Parathyroid adenoma (tissue), 2 donors: ENCODE measurements at regions not wholly inside any gene's neighbourhood (a gene's known extent, or its start where the extent isn't known, plus 50 kb on each side); places are given as distances from the start of the nearest gene placed in this dataset.

Source experiments
- H2AFZ ChIP-seq: fragments of 300-600 bp; sonication (generic); one replicate; pipeline ENCODE4 v1.7.0; 2017; ENCODE audit warnings: antibody characterized with exemption, mild to moderate bottlenecking
- H3K27ac ChIP-seq: fragments of 300-600 bp; sonication (generic); one replicate; pipeline ENCODE4 v1.7.0; 2017
- H3K27me3 ChIP-seq: fragments of 300-600 bp; sonication (generic); one replicate; pipeline ENCODE4 v1.7.0; 2017; ENCODE audit warnings: low read length; ENCODE audit not compliant: control insufficient read depth, insufficient read depth
- H3K36me3 ChIP-seq: fragments of 300-600 bp; sonication (generic); one replicate; pipeline ENCODE4 v1.7.0; 2017; ENCODE audit warnings: low read length; ENCODE audit not compliant: control insufficient read depth, insufficient read depth
- H3K4me1 ChIP-seq: fragments of 300-600 bp; sonication (generic); one replicate; pipeline ENCODE4 v1.7.0; 2017; ENCODE audit warnings: control low read depth
- H3K4me2 ChIP-seq: fragments of 300-600 bp; sonication (generic); one replicate; pipeline ENCODE4 v1.7.0; 2017; ENCODE audit warnings: low read length
- H3K4me3 ChIP-seq: fragments of 300-600 bp; sonication (generic); one replicate; pipeline ENCODE4 v1.7.0; 2017; ENCODE audit warnings: low read depth, low read length
- H3K79me2 ChIP-seq: fragments of 300-600 bp; sonication (generic); one replicate; pipeline ENCODE4 v1.7.0; 2017; ENCODE audit warnings: control low read depth
- H3K9ac ChIP-seq: fragments of 300-600 bp; sonication (generic); one replicate; pipeline ENCODE4 v1.7.0; 2017; ENCODE audit warnings: mild to moderate bottlenecking
- H3K9me3 ChIP-seq: fragments of 300-600 bp; sonication (generic); one replicate; pipeline ENCODE4 v1.7.0; 2017; ENCODE audit warnings: low read length; ENCODE audit not compliant: control insufficient read depth
- TF ChIP-seq, protein P1 (sequence below): fragments of 300-600 bp; sonication (generic); IDR thresholded peaks from one replicate; pipeline ENCODE4 v1.7.0; 2017; ENCODE audit warnings: antibody characterized with exemption, mild to moderate bottlenecking
- donor health status: primary hyperparathyroidism.

DNA sequence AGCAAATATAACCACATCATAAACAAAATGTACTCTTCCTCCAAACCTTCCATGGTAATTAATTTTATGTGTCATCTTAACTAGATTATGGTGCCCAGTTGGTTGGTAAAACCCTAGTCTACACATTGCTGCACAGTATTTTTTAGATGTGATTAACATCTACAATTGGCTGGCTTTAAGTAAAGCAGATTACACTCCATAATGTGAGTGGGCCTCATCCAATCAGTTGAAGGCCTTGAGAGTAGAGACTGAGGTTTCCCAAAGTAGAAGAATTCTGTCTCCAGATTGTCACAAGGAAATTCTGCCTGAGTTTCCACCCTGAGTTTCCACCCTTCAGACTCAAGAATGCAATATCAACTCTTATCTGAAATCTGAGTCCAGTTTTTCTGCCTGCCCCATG is 128.4 kb upstream of the USP25 start:
- Histone ChIP-seq H2AFZ (no peak overlapping the region), H3K4me2 (no peak overlapping the region), H3K4me3 (no peak overlapping the region), H3K27ac (no peak overlapping the region), H3K79me2 (no peaks in the 10 kb centered on the region), H3K9me3 (no peaks in the 10 kb centered on the region), H3K9ac (no peak overlapping the region), H3K4me1 (no peaks in the 10 kb centered on the region), H3K36me3 (no peaks in the 10 kb centered on the region), H3K27me3 (no peaks in the 10 kb centered on the region)
- TF ChIP-seq, protein P1, sequence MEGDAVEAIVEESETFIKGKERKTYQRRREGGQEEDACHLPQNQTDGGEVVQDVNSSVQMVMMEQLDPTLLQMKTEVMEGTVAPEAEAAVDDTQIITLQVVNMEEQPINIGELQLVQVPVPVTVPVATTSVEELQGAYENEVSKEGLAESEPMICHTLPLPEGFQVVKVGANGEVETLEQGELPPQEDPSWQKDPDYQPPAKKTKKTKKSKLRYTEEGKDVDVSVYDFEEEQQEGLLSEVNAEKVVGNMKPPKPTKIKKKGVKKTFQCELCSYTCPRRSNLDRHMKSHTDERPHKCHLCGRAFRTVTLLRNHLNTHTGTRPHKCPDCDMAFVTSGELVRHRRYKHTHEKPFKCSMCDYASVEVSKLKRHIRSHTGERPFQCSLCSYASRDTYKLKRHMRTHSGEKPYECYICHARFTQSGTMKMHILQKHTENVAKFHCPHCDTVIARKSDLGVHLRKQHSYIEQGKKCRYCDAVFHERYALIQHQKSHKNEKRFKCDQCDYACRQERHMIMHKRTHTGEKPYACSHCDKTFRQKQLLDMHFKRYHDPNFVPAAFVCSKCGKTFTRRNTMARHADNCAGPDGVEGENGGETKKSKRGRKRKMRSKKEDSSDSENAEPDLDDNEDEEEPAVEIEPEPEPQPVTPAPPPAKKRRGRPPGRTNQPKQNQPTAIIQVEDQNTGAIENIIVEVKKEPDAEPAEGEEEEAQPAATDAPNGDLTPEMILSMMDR: no peak

GRCh38 chr21:15604413-15604812 is 125.4 kb upstream of the USP25 start:
- no peaks in the 10 kb centered on the region for H3K4me1 ChIP-seq
- TF ChIP-seq, protein P1: no peak
- H3K4me2 ChIP-seq: no peak overlapping the region
- H3K27ac ChIP-seq: no peak overlapping the region
- no peaks in the 10 kb centered on the region for H3K79me2 ChIP-seq
- H2AFZ ChIP-seq: no peak overlapping the region
- H3K9ac ChIP-seq: no peak overlapping the region
- no peaks in the 10 kb centered on the region for H3K27me3 ChIP-seq
- H3K4me3 ChIP-seq: no peak overlapping the region
- no peaks in the 10 kb centered on the region for H3K9me3 ChIP-seq
- no peaks in the 10 kb centered on the region for H3K36me3 ChIP-seq

DNA sequence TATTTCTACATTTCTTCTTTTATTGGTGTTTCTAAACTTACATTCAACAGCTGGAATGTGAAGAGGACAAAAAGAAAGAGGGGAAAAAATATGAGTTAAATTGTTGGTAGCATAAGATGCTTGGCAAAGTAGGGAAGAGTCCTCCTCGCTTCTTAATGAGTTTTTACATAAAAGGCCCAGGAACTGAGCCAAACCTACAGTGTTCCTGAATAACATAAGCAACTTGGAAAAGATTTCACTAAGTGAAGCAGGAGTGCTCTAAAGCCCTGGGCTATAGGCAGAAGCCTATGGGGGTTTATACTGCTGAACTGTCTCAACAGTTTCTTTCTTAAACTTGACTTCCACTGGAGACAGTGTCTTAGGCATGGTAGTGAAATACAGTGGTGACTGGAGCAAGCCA is 115.0 kb upstream of the USP25 start:
- Histone ChIP-seq H3K79me2 (no peaks in the 10 kb centered on the region), H3K9ac (no peak overlapping the region), H3K4me2 (no peak overlapping the region), H3K36me3 (no peaks in the 10 kb centered on the region), H3K27me3 (no peaks in the 10 kb centered on the region), H3K9me3 (no peaks in the 10 kb centered on the region), H3K4me1 (no peaks in the 10 kb centered on the region), H2AFZ (no peak overlapping the region), H3K27ac (no peak overlapping the region), H3K4me3 (no peak overlapping the region)
- TF ChIP-seq, protein P1: no peak

GRCh38 chr21:15616864-15617574 is 112.8 kb upstream of the USP25 start:
- Histone ChIP-seq H3K27me3 (no peaks in the 10 kb centered on the region), H3K27ac (no peak overlapping the region), H3K9ac (no peak overlapping the region), H3K4me3 (no peak overlapping the region), H2AFZ (no peak overlapping the region), H3K9me3 (no peaks in the 10 kb centered on the region), H3K79me2 (no peaks in the 10 kb centered on the region), H3K36me3 (no peaks in the 10 kb centered on the region), H3K4me2 (no peak overlapping the region), H3K4me1 (no peaks in the 10 kb centered on the region)
- TF ChIP-seq, protein P1: no peak

- H3K4me3 ChIP-seq: no peak overlapping the region
- no peaks in the 10 kb centered on the region for H3K4me1 ChIP-seq
- H3K27me3 ChIP-seq: no peaks in the 10 kb centered on the region
- no peak overlapping the region for H2AFZ ChIP-seq
- H3K27ac ChIP-seq: no peak overlapping the region
- H3K4me2 ChIP-seq: no peak overlapping the region
- no peak overlapping the region for H3K9ac ChIP-seq
- H3K79me2 ChIP-seq: no peaks in the 10 kb centered on the region
- no peaks in the 10 kb centered on the region for H3K36me3 ChIP-seq
- TF ChIP-seq, protein P1: no peak
- no peaks in the 10 kb centered on the region for H3K9me3 ChIP-seq
These were observed 111.8 kb upstream of the USP25 start for GRCh38 chr21:15617964-15618363.
